CD4-positive, alpha-beta T cell (primary cell): ENCODE measurements at regions not wholly inside any gene's neighbourhood (a gene's known extent, or its start where the extent isn't known, plus 50 kb on each side); places are given as distances from the start of the nearest gene placed in this dataset.

Experiments used
- ATAC-seq: fragments of 200-7000 bp; cut with Tn5 transposase; one replicate; pipeline ENCODE4 v1.10.0; 2022; ENCODE audit warnings: mild to moderate bottlenecking; ENCODE audit not compliant: poor library complexity
- CTCF ChIA-PET: fragments of 350-600 bp; sonication (Branson Sonifier 250); formaldehyde crosslinking; loops from one replicate; lab custom pipeline; 2021; ENCODE audit warnings: antibody characterized with exemption, inconsistent platforms; lab: Charles Lee
- POLR2A ChIA-PET: fragments of 350-600 bp; sonication (Branson Sonifier 250); formaldehyde crosslinking; loops from one replicate; lab custom pipeline; 2021; ENCODE audit warnings: antibody characterized with exemption, inconsistent platforms; lab: Charles Lee
- DNase-seq, 14 experiments: peaks; one replicate each; pipeline ENCODE4 v3.0.0-alpha.2; 2013 to 2020; ENCODE audit warnings: mixed read lengths in 2 of 14
- H3K27ac ChIP-seq, 2 donors: one replicate each; pipeline versions ENCODE4 v1.5.1 to v1.7.0; 2013; ENCODE audit warnings: low read length in 2 of 2, low read depth in 1 of 2, mild to moderate bottlenecking in 1 of 2
- H3K27me3 ChIP-seq, 2 experiments: 1 replicate in 1 of 2; 2 replicates in 1 of 2; pipeline versions ENCODE4 v1.6.1 to v1.7.0; 2013; ENCODE audit warnings: low read length in 2 of 2, control low read depth in 1 of 2, mild to moderate bottlenecking in 1 of 2, moderate library complexity in 1 of 2; ENCODE audit not compliant: insufficient read depth in 2 of 2, control insufficient read depth in 1 of 2
- H3K36me3 ChIP-seq: one replicate; pipeline ENCODE4 v1.6.1; 2013; ENCODE audit warnings: low read length, control low read depth; ENCODE audit not compliant: insufficient read depth
- H3K4me1 ChIP-seq: one replicate; pipeline ENCODE4 v1.6.1; 2013; ENCODE audit warnings: low read length, control low read depth; ENCODE audit not compliant: insufficient read depth
- H3K4me3 ChIP-seq: one replicate; pipeline ENCODE4 v1.5.1; 2013; ENCODE audit warnings: mild to moderate bottlenecking, low read length, moderate library complexity
- H3K9me3 ChIP-seq, 2 experiments: 1 replicate in 1 of 2; 2 replicates in 1 of 2; pipeline versions ENCODE4 v1.6.1 to v1.7.0; 2013; ENCODE audit warnings: low read length in 2 of 2, mild to moderate bottlenecking in 2 of 2, control low read depth in 1 of 2, moderate library complexity in 1 of 2; ENCODE audit not compliant: control insufficient read depth in 1 of 2, insufficient read depth in 1 of 2
- H3K27ac Mint-ChIP-seq: one replicate; pipeline ENCODE4 v1.8.0; 2020; ENCODE audit warnings: mixed read lengths
- H3K27me3 Mint-ChIP-seq: one replicate; pipeline ENCODE4 v1.8.0; 2021; ENCODE audit warnings: mixed read lengths
- H3K36me3 Mint-ChIP-seq: one replicate; pipeline ENCODE4 v1.8.0; 2021; ENCODE audit warnings: low read depth, mixed read lengths
- H3K4me1 Mint-ChIP-seq: one replicate; pipeline ENCODE4 v1.8.0; 2021; ENCODE audit warnings: low read depth, mixed read lengths
- H3K4me3 Mint-ChIP-seq: one replicate; pipeline ENCODE4 v1.8.0; 2020; ENCODE audit warnings: mild to moderate bottlenecking, mixed read lengths
- H3K9me3 Mint-ChIP-seq: one replicate; pipeline ENCODE4 v1.8.0; 2020; ENCODE audit warnings: mixed read lengths
- CTCF ChIP-seq: fragments of 200-600 bp; IDR thresholded peaks from one replicate; pipeline ENCODE4 v1.8.0; 2022; ENCODE audit warnings: antibody characterized with exemption, mild to moderate bottlenecking
- intact Hi-C, 2 experiments: fragments of 100-400 bp; cut with DNase I in 1 of 2; cut with micrococcal nuclease in 1 of 2; formaldehyde crosslinking; loops; one replicate each; pipeline versions ENCODE4 v1.15.1 to v1.9.0; 2023 to 2025; cut with DNase I, micrococcal nuclease

- no peaks in the 10 kb centered on the region for H3K27me3 ChIP-seq
- no peak overlapping the region for H3K4me3 Mint-ChIP-seq
- H3K4me3 ChIP-seq: no peak overlapping the region
- no peak overlapping the region for H3K27ac ChIP-seq
- CTCF ChIA-PET: no interaction called here
- no peak for ATAC-seq
- no peaks in the 10 kb centered on the region for H3K9me3 ChIP-seq
- H3K4me1 Mint-ChIP-seq: no peaks in the 10 kb centered on the region
- no peaks in the 10 kb centered on the region for H3K36me3 Mint-ChIP-seq
- no peaks in the 10 kb centered on the region for H3K4me1 ChIP-seq
- peaks cover 4% of the 10 kb centered on the region for H3K9me3 Mint-ChIP-seq
- H3K27me3 Mint-ChIP-seq: no peaks in the 10 kb centered on the region
- no peak overlapping the region for H3K27ac Mint-ChIP-seq
- no peaks in the 10 kb centered on the region for H3K36me3 ChIP-seq
- no peak for TF ChIP-seq CTCF
- no peak for DNase-seq
- POLR2A ChIA-PET: no interaction called here
- intact Hi-C loops: no loop called here
These were observed 423.3 kb downstream of the CENPC start for GRCh38 chr4:67122029-67122428.

GRCh38 chr4:67120369-67120768 lies 424.9 kb downstream of the CENPC start:
- no peak overlapping the region for H3K27ac Mint-ChIP-seq
- H3K4me3 Mint-ChIP-seq: no peak overlapping the region
- TF ChIP-seq CTCF: no peak
- no peaks in the 10 kb centered on the region for H3K9me3 ChIP-seq
- no peak overlapping the region for H3K4me3 ChIP-seq
- H3K36me3 ChIP-seq: no peaks in the 10 kb centered on the region
- no peaks in the 10 kb centered on the region for H3K4me1 ChIP-seq
- no peaks in the 10 kb centered on the region for H3K36me3 Mint-ChIP-seq
- CTCF ChIA-PET: no interaction called here
- POLR2A ChIA-PET: no interaction called here
- H3K27me3 ChIP-seq: no peaks in the 10 kb centered on the region
- no peak for DNase-seq
- no peak overlapping the region for H3K27ac ChIP-seq
- intact Hi-C loops: no loop called here
- no peaks in the 10 kb centered on the region for H3K27me3 Mint-ChIP-seq
- no peak for ATAC-seq
- H3K4me1 Mint-ChIP-seq: no peaks in the 10 kb centered on the region
- H3K9me3 Mint-ChIP-seq: peaks cover 2% of the 10 kb centered on the region

GRCh38 chr4:67109276-67109675 lies 436.0 kb downstream of the CENPC start:
- Histone ChIP-seq H3K27me3 (no peaks in the 10 kb centered on the region), H3K4me3 (no peak overlapping the region), H3K36me3 (no peaks in the 10 kb centered on the region), H3K4me1 (no peaks in the 10 kb centered on the region), H3K27ac (no peak overlapping the region), H3K9me3 (no peaks in the 10 kb centered on the region)
- ATAC-seq: no peak
- Mint-ChIP-seq H3K4me3 (no peak overlapping the region), H3K36me3 (no peaks in the 10 kb centered on the region), H3K4me1 (no peaks in the 10 kb centered on the region), H3K9me3 (peaks cover 2% of the 10 kb centered on the region), H3K27me3 (no peaks in the 10 kb centered on the region), H3K27ac (no peak overlapping the region)
- DNase-seq: no peak
- intact Hi-C loops: no loop called here
- no peak for TF ChIP-seq CTCF
- ChIA-PET CTCF (no interaction called here), POLR2A (no interaction called here)
